Skin epidermis (tissue), 12 donors: ENCODE measurements at regions not wholly inside any gene's neighbourhood (a gene's known extent, or its start where the extent isn't known, plus 50 kb on each side); places are given as distances from the start of the nearest gene placed in this dataset.
"Not testable (repeated sequence)": the region's sequence is repeated elsewhere in the genome, so short reads cannot be mapped to it uniquely, and the experiment has no call there.

Experiments used
- H3K27ac ChIP-seq, 21 experiments: fragments of 200-600 bp; sonication (generic) in 11 of 21; one replicate each; pipeline ENCODE4 v1.5.0; 2020; ENCODE audit warnings: mild to moderate bottlenecking in 3 of 21, inconsistent platforms in 2 of 21, moderate library complexity in 2 of 21
- H3K4me3 ChIP-seq, 7 experiments: fragments of 200-600 bp; sonication (generic) in 2 of 7; one replicate each; pipeline ENCODE4 v1.5.0; 2020; ENCODE audit warnings: inconsistent platforms in 2 of 7, mild to moderate bottlenecking in 2 of 7, moderate library complexity in 1 of 7

DNA sequence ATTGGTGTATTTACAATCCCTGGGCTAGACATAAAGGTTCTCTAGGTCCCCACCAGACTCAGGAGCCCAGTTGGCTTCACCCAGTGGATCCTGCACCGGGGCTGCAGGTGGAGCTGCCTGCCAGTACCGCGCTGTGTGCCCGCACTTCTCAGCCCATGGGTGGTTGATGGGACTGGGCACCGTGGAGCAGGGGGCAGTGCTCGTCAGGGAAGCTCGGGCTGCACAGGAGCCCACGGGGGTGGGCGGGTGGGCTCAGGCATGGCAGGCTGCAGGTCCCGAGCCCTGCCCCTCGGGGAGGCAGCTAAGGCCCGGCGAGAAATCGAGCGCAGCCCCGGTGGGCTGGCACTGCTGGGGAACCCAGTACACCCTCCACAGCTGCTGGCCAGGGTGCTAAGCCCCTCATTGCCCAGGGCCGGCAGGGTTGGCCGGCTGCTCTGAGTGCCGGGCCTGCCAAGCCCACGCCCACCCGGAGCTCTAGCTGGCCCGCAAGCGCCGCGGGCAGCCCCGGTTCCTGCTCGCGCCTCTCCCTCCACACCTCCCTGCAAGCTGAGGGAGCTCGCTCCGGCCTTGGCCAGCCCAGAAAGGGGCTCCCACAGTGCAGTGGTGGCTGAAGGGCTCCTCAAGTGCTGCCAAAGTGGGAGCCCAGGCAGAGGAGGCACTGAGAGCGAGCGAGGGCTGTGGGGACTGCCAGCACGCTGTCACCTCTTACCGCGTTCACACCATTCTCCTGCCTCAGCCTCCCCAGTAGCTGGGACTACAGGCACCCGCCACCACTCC, 353.5 kb upstream of the HS6ST1 start:
- H3K27ac ChIP-seq, H3K4me3 ChIP-seq: not testable (repeated sequence)

DNA sequence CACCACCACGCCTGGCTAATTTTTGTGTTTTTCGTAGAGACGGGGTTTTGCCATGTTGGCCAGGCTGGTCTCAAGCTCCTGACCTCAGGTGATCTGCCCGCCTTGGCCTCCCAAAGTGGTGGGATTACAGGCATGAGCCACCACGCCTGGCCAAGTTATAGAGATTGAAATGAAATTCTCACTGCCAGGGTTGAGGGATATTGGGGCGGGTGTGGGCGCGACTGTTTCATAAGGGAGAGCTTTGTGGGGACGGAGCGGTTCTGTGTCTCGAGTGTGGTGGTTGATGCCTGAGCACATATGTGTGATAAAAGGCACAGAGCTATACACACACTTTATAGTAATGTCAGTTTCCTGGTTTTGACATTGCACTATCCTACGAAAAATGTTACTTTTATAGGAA, 361.0 kb upstream of the HS6ST1 start:
- H3K4me3 ChIP-seq, H3K27ac ChIP-seq: not testable (repeated sequence)

DNA sequence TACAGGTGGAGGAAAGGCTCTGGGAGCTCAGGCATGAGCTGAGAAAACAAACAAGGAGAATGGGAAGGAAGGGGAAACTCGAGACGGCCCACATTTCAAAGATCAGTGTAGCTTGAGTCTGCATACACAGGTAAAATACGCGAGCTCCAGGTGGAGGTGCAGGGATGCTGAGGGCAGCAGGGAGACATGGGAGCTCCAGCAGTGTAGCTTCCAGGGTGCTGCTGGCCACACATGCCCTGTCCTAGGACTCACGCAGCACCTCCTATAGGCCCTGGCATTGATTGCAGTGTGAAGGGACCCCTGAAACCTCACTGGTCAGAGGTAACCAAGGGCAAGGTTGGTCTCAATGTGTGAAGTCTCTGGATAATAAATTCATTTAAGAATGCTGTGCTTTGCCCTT, 362.8 kb upstream of the HS6ST1 start:
- Histone ChIP-seq H3K27ac (no peak overlapping the region), H3K4me3 (no peak overlapping the region)

DNA sequence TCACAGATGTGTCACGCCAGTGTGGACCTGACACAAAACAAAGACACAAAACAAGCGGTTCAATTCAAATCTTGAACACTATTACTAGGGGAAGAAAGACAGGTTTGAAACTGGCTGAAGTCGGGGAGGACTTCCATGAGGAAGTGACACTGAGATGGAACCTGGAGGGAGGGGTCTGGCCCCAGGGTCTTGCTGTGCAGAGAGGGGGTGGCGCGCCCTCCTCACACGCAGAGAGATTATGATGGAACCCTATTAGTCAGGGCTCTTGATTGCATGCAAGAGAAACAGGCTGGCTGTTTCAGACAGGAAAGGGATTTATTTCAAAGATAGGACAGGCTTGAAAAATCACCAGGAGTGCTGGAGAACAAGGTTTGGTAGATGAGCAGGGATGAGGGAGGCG, 363.6 kb upstream of the HS6ST1 start:
- no peak overlapping the region for H3K27ac ChIP-seq
- H3K4me3 ChIP-seq, result no peak overlapping the region

DNA sequence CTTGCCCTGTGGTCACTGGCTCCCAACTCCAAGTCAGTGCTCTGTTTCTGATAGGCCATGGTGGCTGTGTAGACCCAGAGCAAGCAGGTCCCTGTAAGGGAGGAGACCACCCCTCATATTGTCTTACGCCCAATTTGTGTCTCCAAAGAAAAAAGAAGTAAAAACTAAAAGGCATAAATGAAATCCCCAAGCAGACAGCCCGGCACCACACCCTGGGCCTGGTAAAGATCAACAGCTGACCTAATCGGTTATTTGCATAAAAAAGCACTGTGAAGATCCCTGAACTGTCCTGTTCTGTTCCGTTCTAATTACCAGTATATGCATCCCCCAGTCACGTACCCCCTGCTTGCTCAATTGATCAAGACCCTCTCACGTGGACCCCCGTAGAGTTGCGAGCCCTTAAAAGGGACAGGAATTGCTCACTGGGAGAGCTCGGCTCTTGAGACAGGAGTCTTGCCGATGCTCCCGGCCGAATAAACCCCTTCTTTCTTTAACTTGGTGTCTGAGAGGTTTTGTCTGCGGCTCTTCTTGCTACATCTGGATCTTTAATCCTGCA, 364.1 kb upstream of the HS6ST1 start:
- Histone ChIP-seq H3K27ac (no peak overlapping the region), H3K4me3 (no peak overlapping the region)

DNA sequence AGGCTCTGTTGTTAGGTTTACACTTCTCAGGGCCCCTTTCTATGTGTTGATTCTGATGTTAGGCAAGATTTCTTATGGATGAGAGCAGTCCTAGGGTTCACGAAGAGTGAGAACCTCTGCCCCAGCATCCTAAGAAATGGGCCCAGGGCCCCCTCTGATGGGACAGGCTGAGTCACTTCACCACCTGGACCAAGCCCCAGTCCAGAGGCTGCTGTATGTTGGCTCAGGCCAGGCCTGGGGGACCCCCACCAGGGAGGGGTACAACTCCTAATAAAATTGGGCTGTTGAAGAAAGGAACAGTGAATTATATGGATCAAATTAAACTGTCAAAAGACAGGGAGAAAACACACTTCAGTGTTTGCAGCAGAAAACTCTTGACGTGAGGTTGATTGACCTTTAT, 365.9 kb upstream of the HS6ST1 start:
- H3K27ac ChIP-seq, result no peak overlapping the region

DNA sequence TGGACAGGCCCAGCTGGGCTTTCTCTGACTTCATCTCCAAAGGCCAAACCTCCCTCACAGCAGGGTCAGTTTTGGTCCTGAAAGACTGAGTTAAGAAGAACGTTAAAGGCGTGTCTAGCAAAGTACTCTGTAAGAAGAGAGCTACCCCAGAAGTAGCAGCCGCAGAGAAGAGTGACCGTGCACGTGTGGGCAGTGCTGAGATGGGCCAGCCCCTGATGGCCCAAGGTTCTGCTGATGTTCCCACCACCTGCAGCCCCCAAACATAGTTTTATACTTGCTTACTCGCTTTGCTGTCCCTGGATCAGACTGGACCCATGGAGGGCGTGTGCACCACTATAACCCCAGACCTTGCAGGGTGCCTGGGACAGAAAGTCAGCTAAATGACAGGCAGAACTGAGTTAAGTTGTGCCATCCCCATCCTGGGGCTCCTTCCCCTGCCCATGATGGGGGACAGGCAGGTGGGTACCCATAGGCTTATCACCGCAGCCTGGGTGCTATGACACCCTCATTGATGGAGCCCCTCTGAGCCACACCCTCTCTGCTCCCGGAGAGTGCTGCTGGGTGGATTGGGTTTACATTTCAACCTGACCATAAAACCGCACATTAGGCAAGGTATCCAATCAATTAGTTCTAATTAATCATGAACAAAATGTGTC, 367.3 kb upstream of the HS6ST1 start:
- no peak overlapping the region for H3K4me3 ChIP-seq
- H3K27ac ChIP-seq, result no peak overlapping the region

More for the DNA sequence above, 365.9 kb upstream of the HS6ST1 start:
- H3K4me3 ChIP-seq, result no peak overlapping the region

DNA sequence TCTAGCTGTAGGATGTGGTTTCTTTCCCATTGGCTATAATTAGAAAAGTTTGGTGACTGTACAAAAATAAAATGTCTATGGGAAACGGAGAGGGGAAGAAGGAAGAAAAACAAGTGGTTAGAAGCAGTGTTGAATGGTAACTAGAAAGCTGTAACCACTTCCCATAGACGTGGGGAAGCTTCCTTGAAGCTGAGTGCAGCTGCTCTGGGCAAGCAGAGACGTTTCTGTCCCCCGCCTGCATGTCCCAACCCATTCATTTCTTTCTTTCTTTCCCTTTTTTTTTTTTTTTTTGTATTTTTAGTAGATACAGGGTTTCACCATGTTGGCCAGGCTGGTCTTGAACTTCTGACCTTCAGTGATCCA, 367.8 kb upstream of the HS6ST1 start:
- Histone ChIP-seq H3K27ac (no peak overlapping the region), H3K4me3 (no peak overlapping the region)

DNA sequence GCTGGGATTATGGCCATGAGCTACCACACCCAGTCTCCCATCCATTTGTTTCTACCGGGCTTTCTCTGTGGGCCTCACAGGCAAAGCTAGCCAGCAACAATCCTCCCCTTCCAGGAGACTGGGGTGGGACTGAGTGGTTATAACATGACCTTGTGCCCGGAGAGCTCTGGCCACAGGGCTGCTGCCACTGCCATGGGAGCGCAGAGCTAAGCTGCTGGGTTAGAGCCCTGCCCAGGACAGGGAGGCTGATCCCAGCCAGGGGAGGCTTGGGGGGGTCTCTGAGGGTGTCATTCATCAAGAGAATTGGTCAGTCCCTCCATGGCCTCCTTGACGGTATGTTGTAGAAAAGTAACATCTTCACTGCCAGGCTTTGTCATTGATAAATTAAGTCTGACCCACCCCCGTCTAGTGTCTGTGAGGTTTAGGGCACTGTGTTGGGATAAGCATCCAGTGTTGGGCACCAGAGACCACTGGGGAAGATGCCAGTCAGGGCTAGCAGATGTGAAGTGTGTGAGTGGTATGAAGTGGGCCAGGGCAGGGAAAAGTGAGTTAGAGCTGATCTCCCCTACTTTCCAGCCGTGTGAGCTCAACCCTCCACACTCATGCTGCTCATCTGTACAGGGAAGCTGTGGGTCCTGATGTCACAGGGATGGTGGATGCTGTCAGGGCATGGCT, 368.4 kb upstream of the HS6ST1 start:
- Histone ChIP-seq H3K4me3 (no peak overlapping the region), H3K27ac (no peak overlapping the region)

DNA sequence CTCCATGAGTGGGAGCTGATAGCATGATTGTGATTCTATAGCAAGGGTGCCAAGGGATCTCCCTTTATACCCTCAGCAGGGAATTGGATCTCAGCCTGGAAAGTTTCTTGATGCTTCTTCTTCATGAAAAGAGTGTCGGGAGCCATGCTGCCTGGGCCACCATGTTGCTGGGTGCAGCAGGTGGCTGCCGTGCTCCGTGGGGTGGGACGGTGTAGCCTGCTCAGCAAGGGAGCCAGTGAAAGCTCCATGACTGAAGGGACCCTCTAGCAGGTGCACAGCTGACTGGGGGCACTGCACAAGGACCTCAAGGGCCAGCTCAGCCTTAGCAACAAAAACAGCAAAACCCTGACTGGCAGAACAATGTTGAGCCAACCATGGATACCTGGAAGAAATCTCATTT, 368.9 kb upstream of the HS6ST1 start:
- H3K4me3 ChIP-seq, result no peak overlapping the region
- no peak overlapping the region for H3K27ac ChIP-seq

DNA sequence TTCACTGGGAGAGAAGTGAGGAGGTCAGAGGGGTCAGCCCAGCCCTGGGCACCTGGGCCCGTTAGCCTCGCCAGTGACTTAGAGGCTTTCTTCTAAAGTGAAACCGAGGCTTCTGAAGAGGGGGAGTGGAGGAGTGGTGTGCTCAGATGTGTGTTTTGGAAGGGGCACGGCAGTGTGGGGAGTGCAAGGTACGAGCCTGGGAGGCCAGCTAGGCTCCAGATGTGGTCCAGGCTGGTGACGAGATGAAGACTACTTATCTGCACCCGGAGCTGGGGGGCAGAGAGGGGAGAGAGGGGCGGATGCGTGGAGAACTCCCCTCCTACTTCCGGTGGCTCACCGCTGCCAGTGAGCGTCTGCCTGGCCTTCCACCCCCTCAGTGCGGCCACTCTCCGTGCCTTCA, 371.3 kb upstream of the HS6ST1 start:
- no peak overlapping the region for H3K27ac ChIP-seq
- H3K4me3 ChIP-seq, result no peak overlapping the region

DNA sequence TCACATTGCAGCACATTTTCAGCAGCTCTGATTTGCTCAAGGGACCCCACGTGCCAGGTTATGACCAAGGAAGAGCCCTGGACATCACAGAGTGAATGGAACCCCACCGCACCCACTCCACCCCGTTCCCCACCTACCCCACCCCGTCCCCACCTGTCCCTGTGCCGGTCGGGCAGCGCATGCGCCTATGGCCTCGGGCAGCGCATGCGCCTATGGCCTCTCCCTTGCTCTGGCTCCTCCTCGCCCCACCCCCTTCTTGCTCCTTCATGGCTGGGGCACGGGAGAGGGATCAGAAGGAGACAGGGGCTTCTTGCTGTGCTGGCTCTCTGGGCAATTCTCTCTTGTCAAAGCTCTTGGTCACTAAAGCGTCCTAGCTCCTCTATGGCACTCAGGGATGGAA, 371.8 kb upstream of the HS6ST1 start:
- no peak overlapping the region for H3K27ac ChIP-seq
- no peak overlapping the region for H3K4me3 ChIP-seq

DNA sequence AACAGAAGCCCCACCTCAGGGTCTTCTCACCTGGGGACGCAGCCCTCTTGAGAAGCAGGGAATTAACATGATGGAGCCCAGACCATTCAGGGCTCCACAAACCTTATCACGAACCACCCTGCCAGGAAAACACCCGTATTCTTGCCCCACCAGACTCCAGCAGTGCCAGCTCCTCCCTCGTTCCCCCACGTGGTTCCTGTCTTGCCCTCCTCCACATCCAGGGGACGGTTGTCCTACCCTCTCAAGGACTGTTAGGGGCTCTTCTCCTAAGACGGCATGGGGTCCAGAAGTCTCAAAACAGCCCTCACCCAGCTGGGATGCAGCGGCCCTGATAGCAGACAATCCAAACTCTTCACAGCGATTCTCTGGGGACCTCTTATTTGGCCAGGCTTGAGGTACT, 372.2 kb upstream of the HS6ST1 start:
- Histone ChIP-seq H3K27ac (no peak overlapping the region), H3K4me3 (no peak overlapping the region)

DNA sequence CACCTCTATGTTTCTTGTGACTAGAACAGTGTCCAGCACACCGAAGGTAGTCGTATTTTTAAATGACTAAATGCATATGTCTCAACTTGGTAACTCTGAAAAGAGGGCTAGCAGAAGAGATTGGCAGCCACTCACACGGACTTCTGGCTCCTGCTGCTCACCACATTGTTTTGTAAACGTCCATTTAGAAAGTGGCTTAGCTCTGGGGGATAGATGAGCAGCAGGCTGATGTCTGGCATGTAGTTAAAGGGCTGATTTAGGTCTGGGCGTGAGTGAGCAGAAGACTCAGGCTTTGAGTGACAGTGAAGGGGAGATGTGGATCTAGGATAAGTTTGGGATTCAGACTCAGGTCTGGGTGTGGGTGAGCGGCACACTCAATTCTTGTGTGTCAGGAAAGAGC, 372.9 kb upstream of the HS6ST1 start:
- Histone ChIP-seq H3K4me3 (no peak overlapping the region), H3K27ac (no peak overlapping the region)

DNA sequence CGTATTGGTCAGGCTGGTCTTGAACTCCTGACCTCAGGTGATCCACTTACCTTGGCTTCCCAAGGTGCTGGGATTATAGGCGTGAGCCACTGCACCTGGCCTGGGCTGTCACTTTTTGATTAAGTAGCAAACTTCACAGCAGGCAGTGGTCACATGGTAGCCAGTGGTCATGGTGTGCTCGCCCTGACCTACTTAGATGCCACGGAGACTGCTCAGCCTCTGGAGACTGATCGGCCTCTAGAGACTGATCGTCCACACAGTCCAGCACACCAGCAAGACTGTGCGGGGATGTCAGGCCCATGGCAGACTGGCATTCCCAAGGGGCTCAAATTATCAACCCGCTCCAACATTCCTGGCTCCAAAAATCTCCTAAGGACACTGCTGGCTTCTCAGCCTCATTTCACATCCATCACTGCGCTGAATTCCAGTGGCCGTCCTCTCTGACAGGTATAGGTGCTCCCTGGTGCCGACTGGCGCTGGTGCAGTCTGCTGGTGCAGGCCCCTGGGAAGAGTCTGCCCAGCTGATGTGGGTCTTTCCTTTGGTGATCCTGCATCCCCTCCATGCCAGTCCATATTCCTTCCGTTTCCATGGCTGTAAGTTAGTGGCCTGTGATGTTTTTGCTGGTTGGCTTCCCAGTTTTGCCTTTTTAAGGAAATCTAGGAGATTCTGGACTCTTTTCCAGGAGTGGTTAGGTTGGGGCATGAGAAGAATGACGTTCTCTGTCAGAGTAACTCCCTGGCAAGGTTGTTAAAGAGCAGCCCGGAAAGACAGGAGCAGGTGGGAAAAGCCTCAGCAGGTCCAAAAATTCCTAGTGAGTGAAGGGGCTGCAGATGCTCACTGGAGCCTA, 374.5 kb upstream of the HS6ST1 start:
- H3K4me3 ChIP-seq, result no peak overlapping the region
- no peak overlapping the region for H3K27ac ChIP-seq

DNA sequence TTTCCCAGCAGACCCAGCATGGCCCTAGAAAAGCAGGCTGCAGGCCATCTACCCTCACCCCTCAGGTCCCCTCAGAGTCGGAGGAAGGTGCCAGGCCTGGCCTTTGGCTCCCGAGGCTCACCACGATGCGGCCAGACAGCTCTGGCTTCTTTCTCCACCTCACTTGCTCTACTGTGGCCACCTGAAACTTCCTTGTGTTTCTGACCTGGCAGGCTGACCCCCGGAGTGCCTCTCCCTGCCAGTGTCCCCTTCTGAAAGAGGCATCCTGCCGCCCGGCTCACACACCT, 375.0 kb upstream of the HS6ST1 start:
- no peak overlapping the region for H3K27ac ChIP-seq
- no peak overlapping the region for H3K4me3 ChIP-seq

DNA sequence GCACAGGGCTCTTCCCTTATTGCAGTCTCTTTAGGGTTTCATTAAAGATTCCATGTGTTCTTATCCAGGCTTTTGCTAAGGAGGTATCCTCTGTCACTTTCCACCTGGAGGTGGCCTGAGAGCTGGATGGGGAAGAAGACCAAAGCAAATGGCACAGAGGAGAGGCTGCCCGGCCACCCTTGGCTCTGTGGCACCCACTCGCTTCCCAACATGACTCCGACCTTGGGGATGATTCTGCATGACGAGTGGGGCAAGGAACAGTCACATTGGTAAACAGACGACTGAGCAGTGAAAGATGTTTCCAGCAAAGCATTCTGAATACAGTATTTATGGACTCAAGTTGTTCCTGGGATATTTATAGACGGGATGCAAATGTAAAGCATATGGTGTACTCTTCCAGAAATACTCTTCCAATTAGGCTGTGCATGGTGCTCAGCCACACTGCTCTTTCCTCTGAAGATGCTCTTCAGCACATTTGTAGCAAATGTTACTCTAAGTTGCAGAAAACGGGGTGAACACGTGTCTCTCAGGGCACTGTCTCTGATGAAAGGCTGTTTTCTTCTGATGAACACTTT, 377.1 kb upstream of the HS6ST1 start:
- H3K4me3 ChIP-seq, result no peak overlapping the region

DNA sequence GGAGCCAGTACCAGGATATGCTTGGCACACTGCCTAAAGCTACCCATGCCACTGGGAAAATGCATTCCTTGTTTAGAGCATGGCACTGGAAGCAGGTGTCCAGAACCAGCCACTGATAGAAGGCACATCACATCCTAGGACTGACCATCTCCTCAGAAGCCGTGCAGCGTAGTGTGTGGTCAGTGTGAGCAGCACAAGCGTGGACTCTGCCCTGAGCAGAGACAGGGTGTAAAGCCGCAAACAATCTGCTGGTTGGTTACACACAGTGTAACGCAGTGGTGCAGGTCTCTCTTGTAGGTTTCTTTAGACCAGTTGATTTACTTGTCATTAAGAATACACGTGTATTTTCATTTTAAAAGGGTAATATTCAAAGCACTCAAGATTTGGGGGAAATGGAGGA, 377.8 kb upstream of the HS6ST1 start:
- no peak overlapping the region for H3K27ac ChIP-seq
- H3K4me3 ChIP-seq, result no peak overlapping the region

More for the DNA sequence above, 377.1 kb upstream of the HS6ST1 start:
- no peak overlapping the region for H3K27ac ChIP-seq

DNA sequence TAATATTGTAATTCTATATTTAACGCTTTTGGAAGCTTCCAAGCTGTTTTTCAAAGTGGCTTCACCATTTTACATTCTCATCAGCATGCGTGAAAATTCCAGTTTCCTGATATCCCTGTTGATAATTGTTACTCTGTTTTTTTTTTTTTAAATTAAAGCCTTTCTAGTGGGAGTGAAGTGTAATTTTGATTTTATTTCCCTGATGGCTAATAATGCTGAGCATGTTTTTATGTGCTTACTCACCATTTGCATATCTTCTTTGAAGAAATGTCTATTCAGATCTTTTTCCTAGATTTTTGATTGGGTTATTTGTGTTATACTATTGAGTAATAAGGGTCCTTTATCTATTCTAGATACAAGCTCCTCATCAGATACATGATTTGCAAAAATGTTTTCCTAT, 382.8 kb upstream of the HS6ST1 start:
- no peak overlapping the region for H3K4me3 ChIP-seq
- H3K27ac ChIP-seq, result no peak overlapping the region

DNA sequence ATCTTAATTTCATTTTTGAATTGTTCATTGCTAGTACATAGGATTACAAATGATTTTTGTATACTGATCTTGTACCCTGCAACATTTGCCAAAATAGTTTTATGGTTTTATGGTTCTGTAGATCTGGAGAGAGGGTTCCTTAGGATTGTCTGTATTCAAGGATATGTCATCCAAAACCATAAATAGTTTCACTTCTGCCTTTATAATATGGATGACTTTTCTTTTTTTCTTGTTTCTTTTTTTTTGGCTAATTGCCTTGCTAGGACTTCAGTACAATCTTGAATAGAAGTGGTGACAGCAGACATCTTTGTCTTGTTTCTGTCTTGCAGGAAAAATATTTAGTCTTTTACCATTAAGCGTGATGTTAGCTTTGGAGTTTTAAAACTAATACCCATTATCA, 383.9 kb upstream of the HS6ST1 start:
- H3K4me3 ChIP-seq, result no peak overlapping the region
- H3K27ac ChIP-seq, result no peak overlapping the region
